ENCODE measurements at regions not wholly inside any gene's neighbourhood (a gene's known extent, or its start where the extent isn't known, plus 50 kb on each side); places are given as distances from the start of the nearest gene placed in this dataset.

DNA sequence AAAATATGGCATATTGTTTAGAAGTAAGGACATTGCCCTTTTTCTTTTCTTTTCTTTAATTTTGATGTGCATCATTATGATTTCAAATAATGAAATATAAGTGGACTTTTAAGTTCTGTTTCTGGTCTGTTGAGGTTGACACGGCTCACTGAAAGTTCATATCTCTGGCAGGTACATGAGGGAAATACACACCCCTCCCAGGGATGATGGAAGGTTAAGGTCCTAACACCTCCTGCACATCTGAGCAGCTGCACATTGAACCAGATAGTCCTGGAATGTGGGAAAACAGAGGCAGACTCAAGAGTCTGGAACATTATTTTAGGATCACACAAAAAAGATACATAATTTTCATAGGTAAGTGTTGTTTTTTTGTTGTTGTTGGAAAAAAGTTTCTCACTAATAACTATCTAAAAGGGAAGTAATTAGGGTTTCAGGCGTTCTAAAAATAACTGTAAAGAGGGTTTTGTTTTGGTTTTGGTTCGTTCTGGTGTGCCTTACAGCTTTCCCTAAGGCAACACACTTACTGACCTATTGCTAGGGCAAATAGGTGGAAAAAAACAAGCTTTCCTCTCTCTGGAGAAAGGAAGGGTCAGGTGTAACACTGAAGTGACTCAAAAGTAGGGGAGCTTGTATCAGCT, 201.2 kb upstream of the PRKCQ start:
- DNase-seq (ENCODE audit: insufficient read length, low spot score) (no peak), FAIRE-seq (no peak)

DNA sequence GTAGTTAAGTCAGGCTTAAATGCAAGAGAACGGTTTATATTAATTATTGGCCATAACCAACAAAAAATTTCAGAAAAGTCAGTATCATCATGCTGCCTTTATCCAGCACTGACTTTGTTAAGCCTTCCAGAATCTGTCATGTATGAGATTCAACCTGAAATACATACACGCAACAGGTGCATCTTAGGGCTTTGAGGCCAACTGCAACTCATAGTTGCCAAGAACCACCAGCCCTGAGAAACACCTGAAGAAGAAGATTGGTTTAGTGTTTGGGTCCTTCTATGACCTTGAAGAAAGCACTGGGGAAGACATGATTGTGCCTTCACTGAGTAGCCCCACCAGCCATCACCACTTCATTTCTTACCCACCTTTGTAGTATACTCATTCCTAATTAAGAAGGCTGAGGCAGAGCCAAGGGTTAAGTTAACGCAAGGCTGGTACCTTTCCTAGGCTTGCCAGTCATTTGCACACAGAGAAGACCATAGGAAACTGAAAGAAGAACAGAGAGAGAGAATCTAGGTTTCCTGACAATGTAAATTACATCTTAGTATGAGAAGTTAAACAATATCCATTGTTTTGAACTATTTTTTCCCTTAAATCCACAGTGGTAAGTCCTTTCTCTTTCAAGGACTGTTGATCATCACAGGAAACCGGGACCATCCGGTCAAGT, 200.1 kb upstream of the PRKCQ start:
- DNase-seq (ENCODE audit: insufficient read length, low spot score) (no peak), FAIRE-seq (no peak)

DNA sequence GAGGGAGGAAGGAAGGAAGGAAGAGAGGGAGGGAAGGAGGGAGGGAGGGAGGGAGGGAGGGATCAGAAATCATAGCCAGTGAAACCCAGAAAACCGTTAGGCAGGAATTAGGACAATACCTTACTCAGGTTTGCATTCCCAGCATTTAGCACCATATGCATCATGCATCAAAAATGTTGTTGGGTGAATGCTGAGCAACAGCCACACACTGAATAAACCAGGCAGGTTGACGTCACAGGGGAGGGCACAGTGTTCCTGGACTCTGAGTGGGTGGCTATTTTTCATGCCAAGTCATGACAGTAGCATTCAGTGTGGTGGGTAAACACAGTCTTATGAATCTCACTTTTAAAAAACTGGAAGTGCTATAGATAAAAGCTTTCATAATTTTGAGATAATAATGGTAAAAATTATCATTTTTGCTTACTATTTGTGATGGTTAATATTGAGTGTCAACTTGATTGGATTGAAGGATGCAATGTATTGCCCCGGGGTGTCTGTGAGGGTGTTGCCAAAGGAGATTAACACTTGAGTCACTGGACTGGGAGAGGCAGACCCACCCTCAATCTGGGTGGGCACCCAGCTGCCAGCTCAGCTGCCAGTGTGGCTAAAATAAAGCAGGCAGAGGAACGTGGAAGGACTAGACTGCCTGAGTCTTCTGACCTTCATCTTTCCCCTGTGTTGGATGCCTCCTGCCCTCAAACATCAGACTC, 199.1 kb upstream of the PRKCQ start:
- DNase-seq (ENCODE audit: insufficient read length, low spot score), result peak; percentile 82
- FAIRE-seq, result peak; percentile 98

DNA sequence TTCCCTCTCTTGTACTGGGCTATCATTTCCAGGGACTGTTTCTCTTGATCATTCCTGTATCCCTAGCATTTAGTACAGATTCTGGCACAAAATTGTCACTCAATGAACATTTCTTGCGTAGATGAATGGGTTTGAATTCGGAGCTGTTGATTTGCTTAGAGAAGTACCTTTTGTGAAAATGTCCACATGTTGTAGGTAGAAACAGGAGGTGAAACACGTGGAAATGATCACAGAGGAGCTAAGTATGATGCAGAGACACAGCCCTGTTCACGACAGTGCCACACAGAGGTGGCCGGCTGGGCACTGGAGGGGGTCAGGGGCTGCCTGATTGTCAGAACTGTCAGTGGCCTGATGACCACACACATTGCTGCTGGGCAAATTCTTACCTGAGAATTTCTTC, 196.1 kb upstream of the PRKCQ start:
- FAIRE-seq (no peak), DNase-seq (ENCODE audit: insufficient read length, low spot score) (no peak)

DNA sequence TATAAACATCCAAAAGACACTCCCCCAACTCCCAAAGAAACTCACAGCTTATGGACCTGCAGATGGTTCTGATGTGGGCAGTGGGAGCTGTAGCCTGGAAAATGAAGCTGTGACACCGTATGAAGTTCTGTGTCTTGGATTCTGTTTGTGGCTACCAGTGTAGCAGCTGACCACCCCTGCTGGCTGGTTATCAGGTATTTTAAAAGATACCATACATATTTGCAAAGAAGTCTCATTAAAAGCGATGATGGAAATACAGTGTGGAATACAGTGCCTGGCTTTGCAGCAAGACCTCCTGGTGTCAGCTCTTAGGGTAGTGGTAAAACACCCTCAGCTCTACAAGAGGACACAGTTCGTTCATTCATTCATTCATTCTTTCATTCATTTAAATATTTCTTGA, 194.3 kb upstream of the PRKCQ start:
- FAIRE-seq (no peak), DNase-seq (ENCODE audit: insufficient read length, low spot score) (no peak)

DNA sequence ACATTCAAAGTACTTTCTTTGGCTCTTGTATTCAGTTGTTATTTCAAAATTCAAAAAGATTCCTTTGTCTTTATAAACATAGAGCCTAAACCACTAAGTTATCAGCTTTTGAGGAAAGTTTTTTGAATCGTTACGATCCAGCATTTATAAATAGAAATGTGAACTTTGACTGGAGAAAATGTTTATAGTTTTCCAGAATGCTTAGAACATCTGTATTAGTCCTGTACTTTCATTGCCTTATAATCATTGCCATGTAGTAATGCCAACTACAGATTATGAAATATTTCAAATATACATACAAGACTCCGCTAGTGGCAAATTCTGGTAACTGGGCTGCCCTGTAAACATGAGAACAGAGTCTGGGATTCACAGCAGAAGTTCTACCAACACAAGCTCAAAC, 191.3 kb upstream of the PRKCQ start:
- FAIRE-seq (no peak), DNase-seq (ENCODE audit: insufficient read length, low spot score) (no peak)

DNA sequence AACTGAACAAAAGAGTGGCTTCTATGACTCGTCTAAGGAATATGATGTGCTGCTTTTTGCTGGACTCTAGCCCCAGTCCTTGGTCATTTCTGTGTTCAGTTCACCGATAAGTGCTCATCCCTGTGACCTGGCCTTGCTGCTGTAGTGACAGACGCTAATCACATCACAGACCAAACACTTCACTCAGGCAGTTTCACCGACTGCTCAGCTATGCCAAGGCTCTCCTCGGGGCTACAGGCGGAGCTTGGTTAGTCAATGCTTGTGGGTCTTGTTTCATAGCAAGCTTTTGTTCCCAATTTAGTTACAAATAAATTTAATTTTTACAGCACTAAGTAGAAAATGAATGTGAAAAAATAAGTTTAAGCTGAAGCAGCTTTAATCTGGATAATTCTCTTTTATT, 190.8 kb upstream of the PRKCQ start:
- no peak for DNase-seq (ENCODE audit: insufficient read length, low spot score)
- FAIRE-seq, result no peak

DNA sequence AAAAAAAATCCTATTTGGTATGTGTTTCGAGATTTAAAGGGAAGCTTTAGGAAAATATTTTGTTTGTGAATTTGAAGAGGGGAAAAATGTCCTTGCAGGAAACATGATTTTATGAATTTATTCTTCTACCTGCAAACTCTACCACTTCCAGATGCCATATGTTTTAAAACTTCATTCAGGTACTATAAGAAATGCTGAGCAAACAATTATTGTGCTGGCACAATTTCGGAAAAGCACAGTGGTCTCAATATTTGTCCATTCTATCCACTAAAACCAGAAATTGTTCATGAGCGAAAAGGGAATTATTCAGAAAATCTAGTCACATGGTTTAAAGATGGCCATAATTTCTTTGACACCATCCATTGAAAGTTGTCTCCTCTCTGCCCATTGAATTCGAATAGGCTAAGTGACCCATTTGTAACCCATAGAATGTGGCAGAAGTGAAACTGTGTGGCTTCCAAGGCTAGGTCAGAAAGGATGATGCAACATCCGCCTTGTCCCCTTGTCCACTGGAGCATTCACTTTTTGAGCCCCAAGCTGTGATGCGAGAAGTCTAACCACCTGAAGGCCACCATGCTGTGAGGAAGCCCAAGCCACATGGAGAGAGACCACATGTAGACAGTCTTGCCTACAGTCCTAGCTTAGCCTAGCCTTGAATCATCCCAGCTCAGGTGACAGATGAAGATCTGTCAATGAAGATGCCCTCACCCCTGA, 189.8 kb upstream of the PRKCQ start:
- DNase-seq (ENCODE audit: insufficient read length, low spot score) (no peak), FAIRE-seq (peak; percentile 51)

DNA sequence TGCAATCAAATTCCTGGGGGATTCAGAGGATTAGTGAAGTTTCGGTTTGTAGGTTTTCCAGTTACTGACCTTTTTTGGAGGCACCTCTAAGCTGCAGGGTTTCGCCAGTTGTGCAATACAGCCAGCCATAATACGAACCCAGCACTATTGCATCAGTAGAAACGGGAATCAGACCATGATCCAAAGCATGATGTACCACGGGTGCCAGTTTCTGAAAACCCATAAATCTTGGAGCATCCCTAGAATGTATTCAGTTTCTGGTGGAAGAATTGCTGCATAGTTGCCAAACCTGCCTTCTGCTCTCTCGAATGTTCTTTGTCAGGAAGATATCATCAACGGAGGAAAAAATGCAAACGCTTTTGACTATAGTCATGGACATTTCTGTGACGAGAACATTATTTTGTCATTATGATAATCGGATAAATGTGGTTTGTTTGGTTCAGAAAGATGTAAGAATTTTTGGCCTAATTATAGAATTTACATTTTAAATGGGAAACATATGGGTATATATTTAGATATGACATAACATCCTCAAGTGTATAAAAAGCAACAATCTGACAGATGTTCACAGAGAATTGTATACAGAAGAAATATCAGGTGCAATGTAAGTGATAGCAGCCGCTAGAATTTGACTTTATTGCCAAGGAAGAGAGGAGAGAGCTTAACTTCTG, 186.2 kb upstream of the PRKCQ start:
- DNase-seq (ENCODE audit: insufficient read length, low spot score), result no peak
- no peak for FAIRE-seq

DNA sequence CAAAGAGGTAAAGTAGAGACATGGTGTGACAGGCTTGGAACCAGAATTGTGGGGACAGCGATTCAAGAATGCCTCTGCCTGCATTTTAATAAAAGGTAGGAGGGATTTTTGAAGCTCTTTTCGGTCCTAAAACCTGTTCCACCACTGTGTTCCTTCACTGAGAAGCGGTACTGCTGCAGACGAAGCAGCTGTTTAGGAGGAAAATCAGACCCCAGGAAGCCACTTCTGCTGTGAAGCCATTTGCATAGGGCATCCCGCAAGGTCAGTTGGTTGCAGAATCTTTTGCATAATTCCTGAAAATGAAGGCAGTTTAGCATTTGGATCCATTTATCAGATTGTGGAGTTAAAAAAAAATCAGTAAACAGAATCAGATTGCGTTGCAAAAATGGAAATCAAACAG, 183.3 kb upstream of the PRKCQ start:
- no peak for FAIRE-seq
- no peak for DNase-seq (ENCODE audit: insufficient read length, low spot score)

DNA sequence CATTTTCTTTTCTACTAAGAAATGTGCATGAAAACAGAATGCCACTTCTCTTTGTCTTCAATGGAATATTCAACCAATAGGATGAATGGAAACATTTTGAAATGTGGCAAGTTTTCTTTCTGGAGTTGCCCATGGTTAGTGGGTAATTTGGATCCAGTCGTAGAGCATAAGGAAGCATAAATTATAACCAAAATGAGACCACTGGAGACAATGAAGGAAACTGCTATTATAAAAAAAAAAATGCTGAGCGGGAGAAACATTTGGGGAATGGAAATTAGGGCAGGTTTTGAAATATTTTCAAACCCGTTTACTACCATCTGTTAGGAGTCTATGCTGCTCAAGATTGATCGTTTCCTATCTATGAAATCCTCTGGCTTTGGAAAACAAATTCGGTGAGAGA, 182.9 kb upstream of the PRKCQ start:
- FAIRE-seq, result no peak
- no peak for DNase-seq (ENCODE audit: insufficient read length, low spot score)

DNA sequence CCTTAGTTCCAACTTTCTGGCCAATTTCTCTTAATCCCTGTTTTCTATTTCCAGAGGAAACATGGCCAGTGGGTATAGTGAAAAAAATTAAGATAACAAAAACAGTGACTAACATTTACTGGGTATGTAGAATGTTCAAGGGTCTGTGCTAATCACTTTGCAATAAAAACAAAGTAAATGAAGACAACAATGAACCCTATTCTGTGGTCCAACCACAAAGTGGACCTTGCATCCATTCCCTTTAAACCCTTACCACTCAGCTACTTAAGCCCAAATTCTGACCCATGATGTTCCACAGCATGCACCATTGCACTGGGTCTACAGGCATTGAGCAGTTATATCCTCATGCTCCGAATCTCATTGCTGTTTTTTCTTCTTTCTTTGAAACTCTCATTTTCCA, 179.9 kb upstream of the PRKCQ start:
- FAIRE-seq (no peak), DNase-seq (ENCODE audit: insufficient read length, low spot score) (no peak)

DNA sequence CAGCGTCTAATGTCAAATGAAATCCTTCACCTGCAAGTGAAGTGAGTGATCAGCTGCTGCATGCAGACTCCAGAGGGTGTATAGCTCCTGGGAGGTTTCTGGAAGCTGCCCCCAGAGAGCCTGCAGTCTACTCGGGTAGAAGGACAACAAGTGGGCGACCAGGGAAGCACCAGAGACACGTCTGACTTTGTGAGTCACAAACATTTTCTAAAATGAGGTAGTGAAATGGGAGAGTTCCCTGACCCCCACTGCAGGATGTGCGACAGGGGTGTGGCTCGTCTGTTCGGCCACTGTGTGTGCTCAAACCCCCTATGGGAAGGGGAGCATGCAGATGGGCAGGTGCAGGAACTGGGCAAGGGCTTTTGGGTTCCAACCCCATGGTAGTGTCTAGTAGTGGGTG, 177.1 kb upstream of the PRKCQ start:
- DNase-seq (ENCODE audit: insufficient read length, low spot score), result no peak
- FAIRE-seq, result no peak

DNA sequence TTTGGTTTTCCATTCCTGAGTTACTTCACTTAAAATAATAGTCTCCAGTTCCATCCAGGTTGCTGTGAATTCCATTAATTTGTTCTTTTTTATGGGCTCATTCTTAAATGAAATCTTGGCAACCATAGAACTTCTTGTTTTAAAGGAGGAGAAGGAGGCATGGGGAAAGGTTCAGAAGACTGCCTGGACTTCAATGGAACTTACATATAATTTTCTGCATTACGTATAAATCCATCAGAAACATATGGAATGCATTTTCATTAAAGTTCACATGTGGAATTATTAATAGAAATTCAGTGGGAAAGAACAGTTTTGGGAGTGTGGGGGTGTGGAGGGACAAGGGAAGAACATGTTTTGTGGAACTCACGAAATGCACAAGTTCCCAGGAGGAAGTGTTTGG, 176.6 kb upstream of the PRKCQ start:
- FAIRE-seq, result no peak

DNA sequence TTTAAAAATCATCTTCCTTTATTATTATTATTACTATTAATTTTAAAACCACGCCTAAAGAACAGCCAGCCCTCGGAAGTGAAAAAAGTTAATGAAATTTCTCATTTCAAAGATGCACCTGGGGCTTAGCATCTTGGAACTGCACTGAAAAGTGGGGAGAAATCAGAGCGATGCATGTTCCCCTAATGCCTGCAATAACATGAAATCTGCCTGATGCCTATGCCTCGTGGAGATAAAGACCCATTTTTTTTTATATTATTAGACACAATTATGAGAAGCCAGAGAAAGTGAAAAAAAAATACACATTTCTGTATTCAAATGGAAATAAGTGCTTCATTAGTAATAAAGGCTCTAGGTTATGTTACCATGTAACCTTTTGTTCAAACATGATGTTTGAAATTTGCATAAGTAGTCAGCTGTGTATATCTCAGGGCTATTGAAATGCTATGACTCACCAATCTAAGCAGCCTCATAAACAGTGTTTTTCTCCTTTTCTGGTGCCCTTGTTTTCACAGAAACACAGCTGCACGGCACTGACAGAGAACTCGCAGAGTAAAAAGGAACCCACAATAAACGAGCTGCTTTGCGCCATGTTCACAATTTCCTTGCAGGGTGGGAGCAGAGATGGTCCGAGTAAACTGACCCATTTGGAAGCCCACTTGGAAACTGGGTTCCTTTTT, 175.8 kb upstream of the PRKCQ start:
- DNase-seq (ENCODE audit: insufficient read length, low spot score) (peak; percentile 19), FAIRE-seq (no peak)

More for the DNA sequence above, 176.6 kb upstream of the PRKCQ start:
- no peak for DNase-seq (ENCODE audit: insufficient read length, low spot score)

DNA sequence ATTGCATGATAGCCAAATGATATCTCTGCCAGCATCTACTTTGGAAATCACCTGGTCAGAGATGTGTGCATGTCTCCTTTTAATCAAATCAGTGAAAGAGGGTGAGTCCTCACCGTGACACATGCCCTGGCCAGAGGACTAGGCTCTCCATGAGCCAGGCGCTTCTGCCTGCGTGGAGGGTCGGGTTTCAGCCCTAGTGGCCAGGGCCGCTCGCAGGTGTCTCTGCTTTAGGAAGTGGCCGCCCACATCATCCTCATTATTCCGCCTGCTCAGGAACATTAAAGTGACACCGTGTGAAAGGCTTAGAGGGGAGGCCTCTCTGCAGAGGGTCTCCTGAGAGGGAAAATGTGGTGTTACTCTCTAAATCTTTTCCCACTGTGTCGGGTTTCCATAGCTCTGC, 173.6 kb upstream of the PRKCQ start:
- no peak for FAIRE-seq
- no peak for DNase-seq (ENCODE audit: insufficient read length, low spot score)

DNA sequence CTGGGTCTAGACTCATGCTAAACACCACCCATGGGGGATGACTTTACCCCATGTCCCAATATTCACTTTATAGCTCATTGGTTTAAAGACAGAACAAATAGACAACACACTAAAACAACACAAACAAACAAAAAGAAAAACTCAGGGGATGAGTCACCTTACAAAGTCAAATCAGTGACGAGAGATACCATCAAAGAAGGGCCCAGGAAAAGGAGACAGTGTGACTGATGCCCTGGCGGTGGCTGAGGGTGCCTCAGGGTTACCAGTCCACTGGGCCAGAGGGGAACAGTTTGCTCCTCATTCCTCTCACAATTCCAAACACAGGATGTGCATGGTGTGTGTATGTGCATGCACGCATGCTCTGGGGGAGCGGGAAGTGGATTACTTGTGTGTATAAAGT, 171.3 kb upstream of the PRKCQ start:
- FAIRE-seq (no peak), DNase-seq (ENCODE audit: insufficient read length, low spot score) (no peak)

DNA sequence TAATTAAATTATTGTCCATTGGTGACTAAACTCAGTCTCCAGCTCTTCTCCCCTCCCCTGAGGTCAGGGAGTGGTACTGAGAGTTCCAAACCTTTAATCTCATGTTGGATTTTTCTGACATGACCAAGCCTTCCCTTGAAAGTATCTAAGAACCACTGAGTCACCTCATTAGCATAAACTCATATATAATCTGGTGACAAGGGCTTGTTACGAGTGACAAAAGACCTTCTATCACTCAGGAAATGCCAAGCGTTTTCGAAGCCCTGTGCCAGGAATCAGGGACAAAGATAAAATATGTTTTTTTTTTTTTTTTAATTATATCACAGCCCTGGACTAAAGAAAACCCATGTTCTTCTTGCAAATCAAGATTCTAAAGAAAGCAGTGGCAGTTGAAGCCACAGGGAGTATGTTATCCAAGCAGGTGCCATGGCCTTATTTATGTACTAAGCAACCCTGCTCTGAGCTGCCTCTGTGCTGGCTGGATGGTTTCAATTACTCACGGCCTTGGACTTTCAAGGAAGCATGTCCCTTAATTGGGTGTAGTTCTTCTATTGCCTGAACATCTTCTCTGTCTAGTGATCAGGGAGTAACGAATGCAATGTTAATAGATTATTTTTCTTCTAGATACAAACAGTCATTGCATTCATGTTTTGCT, 169.0 kb upstream of the PRKCQ start:
- FAIRE-seq (no peak), DNase-seq (ENCODE audit: insufficient read length, low spot score) (peak; percentile 60)

DNA sequence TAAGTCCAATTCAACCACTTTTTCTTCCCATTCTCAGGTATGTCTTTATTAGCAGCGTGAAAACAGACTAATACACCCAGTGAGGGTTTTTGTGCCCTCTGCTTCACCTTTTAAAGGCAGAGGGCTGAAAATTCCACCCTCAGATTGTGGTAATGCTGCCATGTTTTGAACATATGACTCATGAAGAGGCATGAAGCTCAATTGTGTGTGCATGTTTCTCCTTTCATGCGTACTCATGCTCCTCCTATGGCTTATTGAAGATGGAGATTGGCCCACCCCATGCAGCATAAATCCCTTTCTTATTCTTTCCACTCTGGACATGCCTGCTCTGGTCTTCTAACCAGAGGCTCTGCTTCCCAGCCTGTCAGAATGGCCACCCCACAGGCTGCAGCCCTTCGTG, 168.0 kb upstream of the PRKCQ start:
- FAIRE-seq, result no peak
- DNase-seq (ENCODE audit: insufficient read length, low spot score), result no peak

DNA sequence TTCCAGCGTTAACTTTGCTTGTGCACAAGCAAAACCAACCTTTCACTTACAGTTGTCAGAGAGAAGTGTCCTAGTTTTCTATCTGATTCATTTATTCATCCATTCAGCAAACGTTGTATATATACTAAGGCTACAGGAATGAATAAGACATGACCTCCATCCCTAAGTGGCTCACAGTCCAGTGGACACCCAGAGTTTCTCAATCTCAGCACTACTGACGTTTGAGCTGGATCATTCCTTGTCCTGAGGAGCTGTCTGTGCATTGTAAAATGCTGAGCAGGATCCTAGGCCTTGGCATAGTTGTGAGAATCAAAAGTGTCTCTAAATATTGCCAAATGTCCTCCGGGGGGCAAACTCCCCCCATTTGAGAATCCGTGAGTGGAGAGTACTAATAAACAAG, 166.7 kb upstream of the PRKCQ start:
- no peak for FAIRE-seq
- DNase-seq (ENCODE audit: insufficient read length, low spot score), result no peak
